Uterus (tissue), 3 donors: ENCODE measurements at regions not wholly inside any gene's neighbourhood (a gene's known extent, or its start where the extent isn't known, plus 50 kb on each side); places are given as distances from the start of the nearest gene placed in this dataset.

ENCODE experiments used
- DNase-seq, 2 donors: peaks; one replicate each; pipeline ENCODE4 v3.0.0-alpha.2; 2019 to 2020
- H3K27ac ChIP-seq, 2 donors: fragments of 200-600 bp; sonication (generic); 1 replicate in 1 of 2; 2 replicates in 1 of 2; pipeline ENCODE4 v1.5.1; 2016 to 2018
- H3K27me3 ChIP-seq, 2 donors: fragments of 200-600 bp; sonication (generic); one replicate each; pipeline ENCODE4 v1.5.1; 2018 to 2019; ENCODE audit warnings: control low read depth in 1 of 2
- H3K36me3 ChIP-seq, 2 donors: fragments of 200-600 bp; sonication (generic); one replicate each; pipeline ENCODE4 v1.5.1; 2019; ENCODE audit warnings: control low read depth in 1 of 2
- H3K4me1 ChIP-seq, 2 donors: fragments of 200-600 bp; sonication (generic); one replicate each; pipeline ENCODE4 v1.5.1; 2018 to 2019; ENCODE audit warnings: control low read depth in 1 of 2
- H3K4me3 ChIP-seq, 2 donors: fragments of 200-600 bp; sonication (generic); 1 replicate in 1 of 2; 2 replicates in 1 of 2; pipeline ENCODE4 v1.5.1; 2018 to 2019; ENCODE audit warnings: mild to moderate bottlenecking in 1 of 2
- H3K9me3 ChIP-seq, 2 donors: fragments of 200-600 bp; sonication (generic); one replicate each; pipeline ENCODE4 v1.5.1; 2019; ENCODE audit warnings: control low read depth in 1 of 2
- POLR2A ChIP-seq, 2 donors: fragments of 450-650 bp; IDR thresholded peaks; one replicate each; pipeline ENCODE4 v1.6.1; 2016; ENCODE audit warnings: antibody characterized with exemption in 2 of 2, mild to moderate bottlenecking in 1 of 2, moderate library complexity in 1 of 2
- intact Hi-C: fragments of 100-400 bp; cut with DNase I; formaldehyde crosslinking; loops from one replicate; pipeline ENCODE4 v1.15.1; 2023; ENCODE audit warnings: low total_unique reads
- TF ChIP-seq, protein P1 (sequence below), 4 experiments: fragments of 200-600 bp in 2 of 4; fragments of 450-650 bp in 2 of 4; sonication (generic) in 2 of 4; IDR thresholded peaks; one replicate each; pipeline ENCODE4 v1.5.1; 2016 to 2019; ENCODE audit warnings: antibody characterized with exemption in 4 of 4, mild to moderate bottlenecking in 2 of 4, moderate library complexity in 1 of 4
- donor health status: DM: yes; HTN: yes; CAD: no.

- no peak for DNase-seq
- no peaks in the 10 kb centered on the region for H3K27me3 ChIP-seq
- no peak overlapping the region for H3K27ac ChIP-seq
- no peaks in the 10 kb centered on the region for H3K9me3 ChIP-seq
- TF ChIP-seq, protein P1, sequence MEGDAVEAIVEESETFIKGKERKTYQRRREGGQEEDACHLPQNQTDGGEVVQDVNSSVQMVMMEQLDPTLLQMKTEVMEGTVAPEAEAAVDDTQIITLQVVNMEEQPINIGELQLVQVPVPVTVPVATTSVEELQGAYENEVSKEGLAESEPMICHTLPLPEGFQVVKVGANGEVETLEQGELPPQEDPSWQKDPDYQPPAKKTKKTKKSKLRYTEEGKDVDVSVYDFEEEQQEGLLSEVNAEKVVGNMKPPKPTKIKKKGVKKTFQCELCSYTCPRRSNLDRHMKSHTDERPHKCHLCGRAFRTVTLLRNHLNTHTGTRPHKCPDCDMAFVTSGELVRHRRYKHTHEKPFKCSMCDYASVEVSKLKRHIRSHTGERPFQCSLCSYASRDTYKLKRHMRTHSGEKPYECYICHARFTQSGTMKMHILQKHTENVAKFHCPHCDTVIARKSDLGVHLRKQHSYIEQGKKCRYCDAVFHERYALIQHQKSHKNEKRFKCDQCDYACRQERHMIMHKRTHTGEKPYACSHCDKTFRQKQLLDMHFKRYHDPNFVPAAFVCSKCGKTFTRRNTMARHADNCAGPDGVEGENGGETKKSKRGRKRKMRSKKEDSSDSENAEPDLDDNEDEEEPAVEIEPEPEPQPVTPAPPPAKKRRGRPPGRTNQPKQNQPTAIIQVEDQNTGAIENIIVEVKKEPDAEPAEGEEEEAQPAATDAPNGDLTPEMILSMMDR (IDR thresholded peaks at IDR 0.05) = no peak
- TF ChIP-seq POLR2A (IDR thresholded peaks at IDR 0.05) = no peak
- H3K36me3 ChIP-seq = no peaks in the 10 kb centered on the region
- H3K4me1 ChIP-seq = no peaks in the 10 kb centered on the region
- intact Hi-C loops = no loop called here
- H3K4me3 ChIP-seq = no peak overlapping the region
These were observed 104.0 kb upstream of the ALDH1B1 start for GRCh38 chr9:38288502-38288901.

DNA sequence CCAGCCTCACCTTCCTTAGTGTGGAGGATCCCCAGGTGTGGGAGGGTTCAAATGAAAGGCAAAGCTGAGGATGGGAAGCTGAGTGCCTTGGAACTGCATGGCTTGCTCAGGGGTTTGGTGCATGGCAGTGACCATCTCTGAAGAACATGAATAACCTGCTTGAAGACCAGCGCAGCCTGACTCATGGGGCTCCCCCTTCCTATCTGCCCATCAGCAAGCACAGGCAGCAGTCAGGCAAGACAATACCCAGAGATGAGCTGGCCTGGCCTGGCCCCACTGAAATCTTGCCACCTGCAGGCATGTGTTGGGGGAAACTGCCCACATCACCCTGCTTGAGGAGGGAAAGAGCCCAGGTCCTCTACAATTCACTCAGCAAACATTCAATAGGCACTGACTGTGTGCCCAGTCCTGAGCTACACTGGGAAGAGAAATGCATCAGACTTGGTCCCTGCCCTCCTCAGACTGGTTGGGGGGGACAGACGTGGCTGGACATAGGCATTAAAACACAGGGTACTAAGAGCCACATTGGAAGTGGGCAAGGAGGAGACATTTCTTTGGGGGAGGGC is 105.0 kb upstream of the ALDH1B1 start:
- intact Hi-C loops = no loop called here
- no peaks in the 10 kb centered on the region for H3K27me3 ChIP-seq
- DNase-seq = no peak
- no peaks in the 10 kb centered on the region for H3K9me3 ChIP-seq
- H3K27ac ChIP-seq = no peak overlapping the region
- TF ChIP-seq, protein P1 (IDR thresholded peaks at IDR 0.05) = no peak
- TF ChIP-seq POLR2A (IDR thresholded peaks at IDR 0.05) = no peak
- no peaks in the 10 kb centered on the region for H3K4me1 ChIP-seq
- no peak overlapping the region for H3K4me3 ChIP-seq
- H3K36me3 ChIP-seq = no peaks in the 10 kb centered on the region

- intact Hi-C loops = no loop called here
These were observed 105.7 kb upstream of the ALDH1B1 start for GRCh38 chr9:38286766-38287165.

GRCh38 chr9:38286357-38286756 is 106.1 kb upstream of the ALDH1B1 start:
- Histone ChIP-seq H3K27me3 (no peaks in the 10 kb centered on the region), H3K27ac (no peak overlapping the region), H3K9me3 (no peaks in the 10 kb centered on the region), H3K36me3 (no peaks in the 10 kb centered on the region), H3K4me3 (no peak overlapping the region), H3K4me1 (no peaks in the 10 kb centered on the region)
- TF ChIP-seq POLR2A (IDR thresholded peaks at IDR 0.05) = no peak
- TF ChIP-seq, protein P1 (IDR thresholded peaks at IDR 0.05) = no peak
- no peak for DNase-seq
- intact Hi-C loops = no loop called here

More at GRCh38 chr9:38286766-38287165, 105.7 kb upstream of the ALDH1B1 start:
- Histone ChIP-seq H3K4me3 (no peak overlapping the region), H3K27me3 (no peaks in the 10 kb centered on the region), H3K36me3 (no peaks in the 10 kb centered on the region), H3K27ac (no peak overlapping the region), H3K4me1 (no peaks in the 10 kb centered on the region), H3K9me3 (no peaks in the 10 kb centered on the region)
- no peak for DNase-seq
- TF ChIP-seq, protein P1 (IDR thresholded peaks at IDR 0.05) = no peak
- no peak for TF ChIP-seq POLR2A (IDR thresholded peaks at IDR 0.05)

GRCh38 chr9:38285236-38285635 is 107.3 kb upstream of the ALDH1B1 start:
- Histone ChIP-seq H3K36me3 (no peaks in the 10 kb centered on the region), H3K27ac (no peak overlapping the region), H3K27me3 (no peaks in the 10 kb centered on the region), H3K4me3 (no peak overlapping the region), H3K4me1 (no peaks in the 10 kb centered on the region), H3K9me3 (no peaks in the 10 kb centered on the region)
- DNase-seq = no peak
- intact Hi-C loops = no loop called here
- TF ChIP-seq, protein P1 (IDR thresholded peaks at IDR 0.05) = no peak
- no peak for TF ChIP-seq POLR2A (IDR thresholded peaks at IDR 0.05)
